Stimulated activated CD4-positive, alpha-beta T cell treated with anti-CD3 and anti-CD28 coated beads, TNF-alpha, amount 100 ng/mL, for 1 hour (primary cell): ENCODE measurements at regions not wholly inside any gene's neighbourhood (a gene's known extent, or its start where the extent isn't known, plus 50 kb on each side); places are given as distances from the start of the nearest gene placed in this dataset.

Source experiments
- DNase-seq, 3 donors: peaks; one replicate each; pipeline ENCODE4 v3.0.0-alpha.2; 2020; ENCODE audit warnings: low read depth in 3 of 3, low spot score in 1 of 3

GRCh38 chr6:105991561-105992314, 94.4 kb upstream of the PRDM1 start:
- DNase-seq, result no peak

- DNase-seq, result no peak
These were observed 96.0 kb upstream of the PRDM1 start for GRCh38 chr6:105990151-105990550.

GRCh38 chr6:105988812-105989577, 97.1 kb upstream of the PRDM1 start:
- no peak for DNase-seq

GRCh38 chr6:105988321-105988720, 97.8 kb upstream of the PRDM1 start:
- no peak for DNase-seq

GRCh38 chr6:105987516-105987915, 98.6 kb upstream of the PRDM1 start:
- DNase-seq, result no peak

- no peak for DNase-seq
These were observed 99.1 kb upstream of the PRDM1 start for GRCh38 chr6:105986998-105987397.

- no peak for DNase-seq
These were observed 100.1 kb upstream of the PRDM1 start for GRCh38 chr6:105985816-105986632.

GRCh38 chr6:105985098-105985815, 100.9 kb upstream of the PRDM1 start:
- no peak for DNase-seq

- no peak for DNase-seq
These were observed 102.4 kb upstream of the PRDM1 start for GRCh38 chr6:105983763-105984162.

- no peak for DNase-seq
These were observed 103.2 kb upstream of the PRDM1 start for GRCh38 chr6:105982761-105983540.

- DNase-seq, result no peak
These were observed 104.2 kb upstream of the PRDM1 start for GRCh38 chr6:105981888-105982358.

- no peak for DNase-seq
These were observed 104.9 kb upstream of the PRDM1 start for GRCh38 chr6:105981002-105981887.

- DNase-seq, result no peak
These were observed 107.2 kb upstream of the PRDM1 start for GRCh38 chr6:105978974-105979373.

GRCh38 chr6:105977934-105978504, 108.1 kb upstream of the PRDM1 start:
- no peak for DNase-seq

- no peak for DNase-seq
These were observed 111.2 kb upstream of the PRDM1 start for GRCh38 chr6:105974986-105975385.

- no peak for DNase-seq
These were observed 113.7 kb upstream of the PRDM1 start for GRCh38 chr6:105972440-105972839.

GRCh38 chr6:105968603-105969333, 117.4 kb upstream of the PRDM1 start:
- no peak for DNase-seq

GRCh38 chr6:105967917-105968602, 118.1 kb upstream of the PRDM1 start:
- no peak for DNase-seq
